Activated B cell treated with CpG ODN at 0.5 μM for 24 hours (primary cell): ENCODE measurements at regions not wholly inside any gene's neighbourhood (a gene's known extent, or its start where the extent isn't known, plus 50 kb on each side); places are given as distances from the start of the nearest gene placed in this dataset.

ENCODE experiments used
- ATAC-seq: fragments of 200-7000 bp; cut with Tn5 transposase; one replicate; pipeline ENCODE4 v1.10.0; 2021; ENCODE audit warnings: low read depth, mild to moderate bottlenecking, moderate library complexity
- CTCF ChIA-PET: fragments of 350-600 bp; sonication (Branson Sonifier 250); formaldehyde crosslinking; loops from one replicate; lab custom pipeline; 2021; ENCODE audit warnings: antibody characterized with exemption; lab: Charles Lee
- POLR2A ChIA-PET: fragments of 350-600 bp; sonication (Branson Sonifier 250); formaldehyde crosslinking; loops from one replicate; lab custom pipeline; 2021; ENCODE audit warnings: antibody characterized with exemption; lab: Charles Lee
- DNase-seq: peaks from one replicate; pipeline ENCODE4 v3.0.0; 2022
- H3K27ac Mint-ChIP-seq: one replicate; pipeline ENCODE4 v1.8.0; 2020; ENCODE audit warnings: mixed read lengths
- H3K27me3 Mint-ChIP-seq: one replicate; pipeline ENCODE4 v1.8.0; 2021; ENCODE audit warnings: mixed read lengths
- H3K36me3 Mint-ChIP-seq: one replicate; pipeline ENCODE4 v1.8.0; 2021; ENCODE audit warnings: low read depth, mixed read lengths
- H3K4me1 Mint-ChIP-seq: one replicate; pipeline ENCODE4 v1.8.0; 2021; ENCODE audit warnings: mixed read lengths
- H3K4me3 Mint-ChIP-seq: one replicate; pipeline ENCODE4 v1.8.0; 2020; ENCODE audit warnings: mild to moderate bottlenecking, mixed read lengths
- H3K9me3 Mint-ChIP-seq: one replicate; pipeline ENCODE4 v1.8.0; 2020; ENCODE audit warnings: mixed read lengths
- CTCF ChIP-seq: fragments of 200-600 bp; IDR thresholded peaks from one replicate; pipeline ENCODE4 v1.8.0; 2022; ENCODE audit warnings: antibody characterized with exemption, mild to moderate bottlenecking
- intact Hi-C: fragments of 100-400 bp; cut with micrococcal nuclease; formaldehyde crosslinking; loops from one replicate; pipeline ENCODE4 v1.15.1; 2024

GRCh38 chr13:105240371-105240770 is 1295.1 kb downstream of the EFNB2 start:
- ChIA-PET CTCF (no interaction called here), POLR2A (no interaction called here)
- DNase-seq (no peak), ATAC-seq (no peak)
- TF ChIP-seq CTCF = no peak
- Mint-ChIP-seq H3K27me3 (no peaks in the 10 kb centered on the region), H3K4me1 (no peaks in the 10 kb centered on the region), H3K36me3 (no peaks in the 10 kb centered on the region), H3K27ac (no peak overlapping the region), H3K4me3 (no peak overlapping the region), H3K9me3 (no peaks in the 10 kb centered on the region)
- intact Hi-C loops = no loop called here

- no peaks in the 10 kb centered on the region for H3K4me1 Mint-ChIP-seq
- H3K27me3 Mint-ChIP-seq = no peaks in the 10 kb centered on the region
- CTCF ChIA-PET = no interaction called here
- ATAC-seq (no peak), DNase-seq (no peak)
- no peak overlapping the region for H3K27ac Mint-ChIP-seq
- TF ChIP-seq CTCF = no peak
- peaks cover 6% of the 10 kb centered on the region for H3K9me3 Mint-ChIP-seq
- POLR2A ChIA-PET = no interaction called here
- intact Hi-C loops = no loop called here
- no peaks in the 10 kb centered on the region for H3K36me3 Mint-ChIP-seq
- no peak overlapping the region for H3K4me3 Mint-ChIP-seq
Observed at GRCh38 chr13:105232439-105232838, 1303.0 kb downstream of the EFNB2 start.

- DNase-seq (no peak), ATAC-seq (no peak)
- POLR2A ChIA-PET = no interaction called here
- H3K27ac Mint-ChIP-seq = no peak overlapping the region
- H3K9me3 Mint-ChIP-seq = peaks cover 6% of the 10 kb centered on the region
- TF ChIP-seq CTCF = no peak
- no peak overlapping the region for H3K4me3 Mint-ChIP-seq
- CTCF ChIA-PET = no interaction called here
- no peaks in the 10 kb centered on the region for H3K27me3 Mint-ChIP-seq
- no peaks in the 10 kb centered on the region for H3K4me1 Mint-ChIP-seq
- intact Hi-C loops = no loop called here
- no peaks in the 10 kb centered on the region for H3K36me3 Mint-ChIP-seq
Observed at GRCh38 chr13:105232006-105232405, 1303.5 kb downstream of the EFNB2 start.

- intact Hi-C loops = no loop called here
- ChIA-PET POLR2A (no interaction called here), CTCF (no interaction called here)
- no peak overlapping the region for H3K4me3 Mint-ChIP-seq
- DNase-seq (no peak), ATAC-seq (no peak)
- no peak for TF ChIP-seq CTCF
- no peaks in the 10 kb centered on the region for H3K36me3 Mint-ChIP-seq
- no peaks in the 10 kb centered on the region for H3K4me1 Mint-ChIP-seq
- H3K9me3 Mint-ChIP-seq = peaks cover 6% of the 10 kb centered on the region
- no peaks in the 10 kb centered on the region for H3K27me3 Mint-ChIP-seq
- no peak overlapping the region for H3K27ac Mint-ChIP-seq
Observed at GRCh38 chr13:105231579-105231978, 1303.9 kb downstream of the EFNB2 start.

GRCh38 chr13:105220881-105221280 is 1314.6 kb downstream of the EFNB2 start:
- ATAC-seq = no peak
- intact Hi-C loops = no loop called here
- H3K36me3 Mint-ChIP-seq = no peaks in the 10 kb centered on the region
- ChIA-PET POLR2A (no interaction called here), CTCF (no interaction called here)
- DNase-seq = no peak
- no peak for TF ChIP-seq CTCF
- H3K27me3 Mint-ChIP-seq = no peaks in the 10 kb centered on the region
- H3K4me3 Mint-ChIP-seq = no peak overlapping the region
- no peaks in the 10 kb centered on the region for H3K4me1 Mint-ChIP-seq
- H3K9me3 Mint-ChIP-seq = no peaks in the 10 kb centered on the region
- H3K27ac Mint-ChIP-seq = no peak overlapping the region
